ENCODE measurements at regions not wholly inside any gene's neighbourhood (a gene's known extent, or its start where the extent isn't known, plus 50 kb on each side); places are given as distances from the start of the nearest gene placed in this dataset.

GRCh38 chrY:13830089-13830488, 126.4 kb downstream of the TMSB4Y start (continued):
- TF ChIP-seq ESRRA (CRISPR knock-in tag; IDR thresholded peaks at IDR 0.05; ENCODE audit: borderline replicate concordance) (no peak), FOXK1 (CRISPR knock-in tag; IDR thresholded peaks at IDR 0.05) (no peak), FOXJ3 (CRISPR knock-in tag; IDR thresholded peaks at IDR 0.05; ENCODE audit: borderline replicate concordance) (no peak), ATF6 (CRISPR knock-in tag; IDR thresholded peaks at IDR 0.05) (no peak), ZNF138 (CRISPR knock-in tag; conservative IDR thresholded peaks at IDR 0.05) (no peak)

GRCh38 chrY:13844411-13844810, 140.7 kb downstream of the TMSB4Y start:
- ChIA-PET POLR2A (no interaction called here), CTCF (no interaction called here)
- no peak for ATAC-seq
- Mint-ChIP-seq H3K27me3 (ENCODE audit: low read depth) (no peaks in the 10 kb centered on the region), H3K9me3 (peaks cover 7% of the 10 kb centered on the region; the same call in 1 of the 2 replicates), H3K4me1 (peaks cover 6% of the 10 kb centered on the region), H3K36me3 (peaks cover 54% of the 10 kb centered on the region), H3K4me3 (no peak overlapping the region), H3K27ac (no peak overlapping the region)
- no peak for DNase-seq (ENCODE audit: low spot score)
- TF ChIP-seq ZNF512 (CRISPR knock-in tag; IDR thresholded peaks at IDR 0.05; ENCODE audit: borderline replicate concordance) (no peak), NR1H2 (CRISPR knock-in tag; IDR thresholded peaks at IDR 0.05) (no peak), ZNF138 (CRISPR knock-in tag; conservative IDR thresholded peaks at IDR 0.05) (no peak), NR3C1 (CRISPR knock-in tag; conservative IDR thresholded peaks at IDR 0.05; ENCODE audit: low read depth) (no peak), IRF1 (CRISPR knock-in tag; IDR thresholded peaks at IDR 0.05) (no peak)

- POLR2A ChIA-PET, result no interaction called here
- no peaks in the 10 kb centered on the region for H3K27me3 Mint-ChIP-seq (ENCODE audit: low read depth)
- CTCF ChIA-PET, result no interaction called here
- ATAC-seq (no peak), DNase-seq (ENCODE audit: low spot score) (no peak)
- no peak overlapping the region for H3K4me3 Mint-ChIP-seq
- peaks cover 7% of the 10 kb centered on the region for H3K4me1 Mint-ChIP-seq
- TF ChIP-seq ELF4 (CRISPR knock-in tag; IDR thresholded peaks at IDR 0.05; ENCODE audit: low read depth) (no peak), FOXP4 (CRISPR knock-in tag; IDR thresholded peaks at IDR 0.05) (no peak), IRF2 (CRISPR knock-in tag; IDR thresholded peaks at IDR 0.05; ENCODE audit: borderline replicate concordance, low read depth) (no peak), TEAD4 (CRISPR knock-in tag; IDR thresholded peaks at IDR 0.05) (no peak), ZNF121 (CRISPR knock-in tag; IDR thresholded peaks at IDR 0.05) (no peak), ZNF416 (CRISPR knock-in tag; IDR thresholded peaks at IDR 0.05) (no peak), ZMAT4 (CRISPR knock-in tag; IDR thresholded peaks at IDR 0.05) (no peak), ZBTB21 (CRISPR knock-in tag; IDR thresholded peaks at IDR 0.05; ENCODE audit: borderline replicate concordance) (no peak), NFE2L1 (CRISPR knock-in tag; IDR thresholded peaks at IDR 0.05) (no peak), GRHL2 (CRISPR knock-in tag; IDR thresholded peaks at IDR 0.05; ENCODE audit: insufficient replicate concordance, severe bottlenecking) (no peak), E2F5 (CRISPR knock-in tag; IDR thresholded peaks at IDR 0.05) (no peak)
- no peak overlapping the region for H3K27ac Mint-ChIP-seq
- H3K36me3 Mint-ChIP-seq, result peaks cover 55% of the 10 kb centered on the region
- peaks cover 7% of the 10 kb centered on the region; the same call in 1 of the 2 replicates for H3K9me3 Mint-ChIP-seq
Observed at GRCh38 chrY:13845276-13845675, 141.0 kb downstream of the VCY start.

Measured in WTC11 (cell line).